Suprapubic skin (tissue), 4 donors: ENCODE measurements at regions not wholly inside any gene's neighbourhood (a gene's known extent, or its start where the extent isn't known, plus 50 kb on each side); places are given as distances from the start of the nearest gene placed in this dataset.

Experiments used
- POLR2A ChIP-seq, 2 donors: fragments of 450-650 bp; IDR thresholded peaks; one replicate each; pipeline ENCODE4 v1.6.1; 2017; ENCODE audit warnings: antibody characterized with exemption in 2 of 2, mild to moderate bottlenecking in 2 of 2, moderate library complexity in 2 of 2
- POLR2AphosphoS5 ChIP-seq, 3 donors: sonication (generic); formaldehyde crosslinking; IDR thresholded peaks; one replicate each; pipeline ENCODE4 v1.6.1; 2017; ENCODE audit warnings: antibody characterized with exemption in 3 of 3
- TF ChIP-seq, protein P1 (sequence below), 2 donors: fragments of 200-600 bp in 1 of 2; fragments of 450-650 bp in 1 of 2; sonication (generic) in 1 of 2; IDR thresholded peaks; one replicate each; pipeline ENCODE4 v1.5.1; 2016 to 2019; ENCODE audit warnings: antibody characterized with exemption in 2 of 2, mild to moderate bottlenecking in 1 of 2, moderate library complexity in 1 of 2

DNA sequence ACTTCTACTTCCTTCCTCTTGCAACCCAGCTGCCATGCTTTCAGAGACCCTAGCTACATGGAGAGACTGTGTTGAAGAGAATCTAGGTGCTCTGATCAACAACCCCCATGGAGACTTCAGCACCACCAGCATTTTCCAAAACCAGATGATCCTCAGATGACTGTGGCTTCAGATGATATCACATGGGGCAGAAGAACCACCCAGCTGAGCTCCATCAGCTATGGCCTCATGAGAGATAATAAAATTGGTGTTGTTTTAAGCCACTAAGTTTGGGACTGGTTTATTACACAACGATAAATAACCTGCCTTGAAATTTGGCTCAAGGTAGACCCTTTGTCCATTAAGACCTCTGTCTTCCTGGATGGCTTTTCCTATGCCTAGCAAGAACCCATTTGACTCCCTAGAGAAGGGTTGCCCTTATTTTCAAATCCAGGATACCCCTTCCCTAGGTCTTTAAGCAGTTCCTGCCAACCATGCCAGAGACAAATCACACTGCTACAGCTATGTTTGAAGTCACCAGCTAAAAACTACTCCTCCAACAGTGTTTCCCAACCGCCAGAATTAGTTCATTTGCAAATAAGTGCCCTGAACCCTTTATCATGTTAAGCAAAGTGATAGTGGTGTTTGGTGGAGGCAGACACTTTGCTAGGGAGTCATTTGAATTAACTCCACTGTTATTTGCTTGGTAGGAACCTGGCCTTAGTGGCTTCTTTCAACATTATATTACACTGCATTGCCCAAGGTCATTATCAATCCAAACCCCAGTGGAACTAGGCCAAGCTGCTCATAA lies 136.9 kb upstream of the PALS2 start:
- TF ChIP-seq POLR2A (IDR thresholded peaks at IDR 0.05) (no peak), POLR2AphosphoS5 (IDR thresholded peaks at IDR 0.05) (no peak)
- TF ChIP-seq, protein P1, sequence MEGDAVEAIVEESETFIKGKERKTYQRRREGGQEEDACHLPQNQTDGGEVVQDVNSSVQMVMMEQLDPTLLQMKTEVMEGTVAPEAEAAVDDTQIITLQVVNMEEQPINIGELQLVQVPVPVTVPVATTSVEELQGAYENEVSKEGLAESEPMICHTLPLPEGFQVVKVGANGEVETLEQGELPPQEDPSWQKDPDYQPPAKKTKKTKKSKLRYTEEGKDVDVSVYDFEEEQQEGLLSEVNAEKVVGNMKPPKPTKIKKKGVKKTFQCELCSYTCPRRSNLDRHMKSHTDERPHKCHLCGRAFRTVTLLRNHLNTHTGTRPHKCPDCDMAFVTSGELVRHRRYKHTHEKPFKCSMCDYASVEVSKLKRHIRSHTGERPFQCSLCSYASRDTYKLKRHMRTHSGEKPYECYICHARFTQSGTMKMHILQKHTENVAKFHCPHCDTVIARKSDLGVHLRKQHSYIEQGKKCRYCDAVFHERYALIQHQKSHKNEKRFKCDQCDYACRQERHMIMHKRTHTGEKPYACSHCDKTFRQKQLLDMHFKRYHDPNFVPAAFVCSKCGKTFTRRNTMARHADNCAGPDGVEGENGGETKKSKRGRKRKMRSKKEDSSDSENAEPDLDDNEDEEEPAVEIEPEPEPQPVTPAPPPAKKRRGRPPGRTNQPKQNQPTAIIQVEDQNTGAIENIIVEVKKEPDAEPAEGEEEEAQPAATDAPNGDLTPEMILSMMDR (IDR thresholded peaks at IDR 0.05) = no peak
